OCI-LY3 (cell line): ENCODE measurements at regions not wholly inside any gene's neighbourhood (a gene's known extent, or its start where the extent isn't known, plus 50 kb on each side); places are given as distances from the start of the nearest gene placed in this dataset.

Experiments
- H2AFZ ChIP-seq: fragments of 200-600, 300-600 bp; shearing (Covaris generic); 2 replicates; pipeline ENCODE4 v1.6.0; 2014; ENCODE audit warnings: antibody characterized with exemption, low read depth, low read length
- H3K27ac ChIP-seq: fragments of 200-600, 300-600 bp; sonication (generic); 2 replicates; pipeline ENCODE4 v1.5.1; 2014; ENCODE audit warnings: mild to moderate bottlenecking, low read length, moderate library complexity, mixed read lengths
- H3K27me3 ChIP-seq: fragments of 200-600, 300-600 bp; sonication (generic); 2 replicates; pipeline ENCODE4 v1.6.1; 2014; ENCODE audit warnings: low read depth, low read length, mixed read lengths
- H3K36me3 ChIP-seq: fragments of 200-600, 300-600 bp; sonication (generic); replicated peaks from 2 replicates; pipeline ENCODE3; 2014; ENCODE audit warnings: low read depth, low read length, mixed read lengths
- H3K4me1 ChIP-seq: fragments of 300-600, 200-600 bp; sonication (generic); 2 replicates; pipeline ENCODE4 v1.6.1; 2014; ENCODE audit warnings: low read length, mixed read lengths
- H3K4me2 ChIP-seq: fragments of 200-600, 300-600 bp; sonication (generic); 2 replicates; pipeline ENCODE4 v1.6.1; 2014; ENCODE audit warnings: low read length, mixed read lengths
- H3K4me3 ChIP-seq: fragments of 300-600, 200-600 bp; sonication (generic); 2 replicates; pipeline ENCODE4 v1.5.1; 2014; ENCODE audit warnings: antibody characterized with exemption, mild to moderate bottlenecking, low read length, moderate library complexity
- H3K79me2 ChIP-seq: fragments of 300-600, 200-600 bp; shearing (Covaris generic); 2 replicates; pipeline ENCODE4 v1.6.1; 2014; ENCODE audit warnings: mild to moderate bottlenecking, low read length, mixed read lengths
- H3K9ac ChIP-seq: fragments of 300-600, 200-600 bp; shearing (Covaris generic); 2 replicates; pipeline ENCODE4 v1.6.0; 2014; ENCODE audit warnings: mild to moderate bottlenecking, low read length, moderate library complexity
- H3K9me3 ChIP-seq: fragments of 200-600, 300-600 bp; shearing (Covaris generic); 2 replicates; pipeline ENCODE4 v1.6.1; 2014; ENCODE audit warnings: low read length, mixed read lengths; ENCODE audit not compliant: insufficient read depth
- H4K20me1 ChIP-seq: fragments of 200-600, 300-600 bp; sonication (generic); 2 replicates; pipeline ENCODE4 v1.6.1; 2016; ENCODE audit warnings: low read length, mixed read lengths; ENCODE audit not compliant: insufficient read depth
- EZH2phosphoT487 ChIP-seq: fragments of 200-600 bp; shearing (Covaris generic); IDR thresholded peaks from 2 replicates; pipeline ENCODE4 v1.6.1; 2018; ENCODE audit warnings: antibody characterized with exemption, mixed run types, low read depth
- TF ChIP-seq, protein P1 (sequence below): fragments of 200-600, 300-600 bp; sonication (generic); IDR thresholded peaks from 2 replicates; pipeline ENCODE4 v1.5.1; 2014; ENCODE audit warnings: antibody characterized with exemption, low read length, low read depth

DNA sequence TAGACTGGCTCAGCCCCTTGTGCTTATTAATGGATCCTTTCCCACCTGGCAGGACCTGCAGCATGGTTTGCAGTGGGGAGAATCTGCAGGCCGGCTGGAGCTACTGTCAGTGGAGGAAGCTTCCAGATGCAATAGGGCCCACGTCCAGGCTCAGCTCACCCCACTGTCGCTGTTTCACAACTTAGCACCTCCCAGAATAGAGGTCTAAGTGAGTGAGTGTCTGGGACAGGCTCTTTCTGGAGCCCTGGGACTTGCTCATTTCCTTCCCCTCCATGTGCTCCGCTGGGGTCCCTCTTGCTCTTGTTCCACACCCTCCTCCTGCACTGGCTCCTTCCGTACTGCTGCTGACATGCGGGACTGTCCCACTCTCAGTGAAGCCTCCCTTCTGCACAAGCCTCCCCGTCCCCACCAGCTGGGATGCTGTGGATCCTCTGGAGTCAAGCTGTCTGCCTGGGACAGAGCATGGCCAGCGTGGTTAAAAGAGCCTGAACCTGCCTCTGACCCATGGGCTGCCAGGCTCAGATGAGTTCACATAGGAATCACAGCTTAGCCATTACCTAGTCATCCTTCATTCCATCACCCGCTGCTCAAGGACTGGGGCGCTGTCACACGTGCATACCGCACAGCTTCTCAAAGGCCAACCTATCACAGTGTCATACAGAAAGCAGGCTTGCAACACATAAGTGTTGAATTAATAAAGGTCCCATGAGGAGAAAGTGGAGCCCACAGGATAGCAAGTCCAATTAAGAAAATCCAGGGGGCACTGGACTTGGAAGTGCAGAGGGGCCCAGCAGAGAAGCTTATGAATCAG is 135.9 kb downstream of the ACKR3 start:
- no peak overlapping the region for H3K27ac ChIP-seq
- no peaks in the 10 kb centered on the region for H3K79me2 ChIP-seq
- no peaks in the 10 kb centered on the region for H4K20me1 ChIP-seq
- TF ChIP-seq EZH2phosphoT487 = no peak
- H3K9me3 ChIP-seq = no peaks in the 10 kb centered on the region
- H3K4me3 ChIP-seq = no peak overlapping the region
- no peak overlapping the region for H3K9ac ChIP-seq
- no peaks in the 10 kb centered on the region for H3K27me3 ChIP-seq
- H2AFZ ChIP-seq = no peak overlapping the region
- H3K4me2 ChIP-seq = no peak overlapping the region
- no peaks in the 10 kb centered on the region for H3K36me3 ChIP-seq
- H3K4me1 ChIP-seq = no peaks in the 10 kb centered on the region

DNA sequence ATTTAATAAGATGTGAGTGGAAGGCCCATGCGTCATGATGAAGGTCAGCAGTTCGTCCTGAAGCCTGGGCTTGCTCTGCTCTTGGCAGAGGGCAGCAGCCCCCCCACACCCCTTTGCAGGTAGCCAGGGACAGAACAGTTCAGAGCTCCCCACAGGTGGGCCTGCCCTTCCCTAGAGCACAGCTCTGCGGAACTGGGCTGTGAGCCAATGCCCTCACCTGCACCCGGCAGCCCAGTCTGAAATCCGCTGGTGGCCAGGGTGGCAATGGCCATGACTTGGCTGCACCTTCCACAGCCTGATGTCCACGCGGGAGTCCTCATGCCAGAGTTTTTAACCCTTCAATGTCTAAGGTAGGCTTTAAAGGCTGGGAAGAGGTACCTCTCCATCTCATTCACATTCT is 136.7 kb downstream of the ACKR3 start:
- H3K27ac ChIP-seq = no peak overlapping the region
- H3K27me3 ChIP-seq = no peaks in the 10 kb centered on the region
- H3K9me3 ChIP-seq = no peaks in the 10 kb centered on the region
- no peaks in the 10 kb centered on the region for H4K20me1 ChIP-seq
- H3K36me3 ChIP-seq = no peaks in the 10 kb centered on the region
- no peak overlapping the region for H3K4me2 ChIP-seq
- no peaks in the 10 kb centered on the region for H3K79me2 ChIP-seq
- H3K4me1 ChIP-seq = no peaks in the 10 kb centered on the region
- no peak overlapping the region for H3K4me3 ChIP-seq
- H2AFZ ChIP-seq = no peak overlapping the region
- H3K9ac ChIP-seq = no peak overlapping the region
- TF ChIP-seq EZH2phosphoT487 = no peak
- TF ChIP-seq, protein P1, sequence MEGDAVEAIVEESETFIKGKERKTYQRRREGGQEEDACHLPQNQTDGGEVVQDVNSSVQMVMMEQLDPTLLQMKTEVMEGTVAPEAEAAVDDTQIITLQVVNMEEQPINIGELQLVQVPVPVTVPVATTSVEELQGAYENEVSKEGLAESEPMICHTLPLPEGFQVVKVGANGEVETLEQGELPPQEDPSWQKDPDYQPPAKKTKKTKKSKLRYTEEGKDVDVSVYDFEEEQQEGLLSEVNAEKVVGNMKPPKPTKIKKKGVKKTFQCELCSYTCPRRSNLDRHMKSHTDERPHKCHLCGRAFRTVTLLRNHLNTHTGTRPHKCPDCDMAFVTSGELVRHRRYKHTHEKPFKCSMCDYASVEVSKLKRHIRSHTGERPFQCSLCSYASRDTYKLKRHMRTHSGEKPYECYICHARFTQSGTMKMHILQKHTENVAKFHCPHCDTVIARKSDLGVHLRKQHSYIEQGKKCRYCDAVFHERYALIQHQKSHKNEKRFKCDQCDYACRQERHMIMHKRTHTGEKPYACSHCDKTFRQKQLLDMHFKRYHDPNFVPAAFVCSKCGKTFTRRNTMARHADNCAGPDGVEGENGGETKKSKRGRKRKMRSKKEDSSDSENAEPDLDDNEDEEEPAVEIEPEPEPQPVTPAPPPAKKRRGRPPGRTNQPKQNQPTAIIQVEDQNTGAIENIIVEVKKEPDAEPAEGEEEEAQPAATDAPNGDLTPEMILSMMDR = no peak

DNA sequence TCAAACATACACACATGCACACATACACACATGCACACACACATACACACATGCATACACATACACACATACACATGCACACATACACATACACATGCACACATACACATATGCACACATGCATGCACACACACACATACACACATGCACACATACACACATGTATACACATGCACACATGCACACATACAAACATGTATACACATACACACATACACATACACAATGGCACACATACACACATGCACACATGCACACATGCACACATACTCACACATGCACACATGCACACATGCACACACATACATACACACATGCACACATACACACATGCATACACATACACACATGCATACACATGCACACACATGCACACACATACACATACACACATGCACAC is 137.2 kb downstream of the ACKR3 start:
- no peaks in the 10 kb centered on the region for H3K4me1 ChIP-seq
- no peak overlapping the region for H3K4me3 ChIP-seq
- no peaks in the 10 kb centered on the region for H3K9me3 ChIP-seq
- no peak overlapping the region for H3K27ac ChIP-seq
- H3K27me3 ChIP-seq = no peaks in the 10 kb centered on the region
- H3K4me2 ChIP-seq = no peak overlapping the region
- no peak overlapping the region for H3K9ac ChIP-seq
- no peaks in the 10 kb centered on the region for H4K20me1 ChIP-seq
- TF ChIP-seq EZH2phosphoT487 = no peak
- TF ChIP-seq, protein P1 = no peak
- no peak overlapping the region for H2AFZ ChIP-seq
- no peaks in the 10 kb centered on the region for H3K79me2 ChIP-seq
- H3K36me3 ChIP-seq = no peaks in the 10 kb centered on the region

DNA sequence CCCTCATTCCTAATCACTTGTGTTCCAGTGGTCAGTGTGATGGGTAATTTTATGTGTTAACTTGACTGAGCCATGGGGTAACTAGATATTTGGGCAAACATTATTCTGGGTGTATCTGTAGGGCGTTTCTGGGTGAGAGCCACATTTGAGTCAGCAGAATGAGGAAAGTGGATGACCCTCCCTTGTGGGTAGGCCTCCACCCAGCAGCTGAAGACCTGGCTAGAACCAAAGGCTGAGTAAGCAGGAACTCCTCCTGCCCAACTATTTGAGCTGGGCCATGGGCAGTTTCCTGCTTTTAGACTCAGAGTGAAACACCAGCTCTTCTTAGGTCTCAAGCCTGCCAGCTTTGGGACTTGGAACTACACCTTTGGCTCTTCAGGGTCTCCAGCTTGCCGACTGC is 141.8 kb downstream of the ACKR3 start:
- Histone ChIP-seq H3K4me1 (no peaks in the 10 kb centered on the region), H3K4me3 (no peak overlapping the region), H3K9me3 (no peaks in the 10 kb centered on the region), H3K9ac (no peak overlapping the region), H3K4me2 (no peak overlapping the region), H3K36me3 (no peaks in the 10 kb centered on the region), H3K27me3 (no peaks in the 10 kb centered on the region), H2AFZ (no peak overlapping the region), H3K27ac (no peak overlapping the region), H4K20me1 (no peaks in the 10 kb centered on the region), H3K79me2 (no peaks in the 10 kb centered on the region)
- TF ChIP-seq EZH2phosphoT487 = no peak
- TF ChIP-seq, protein P1 = no peak
